ENCODE measurements at regions not wholly inside any gene's neighbourhood (a gene's known extent, or its start where the extent isn't known, plus 50 kb on each side); places are given as distances from the start of the nearest gene placed in this dataset.

DNA sequence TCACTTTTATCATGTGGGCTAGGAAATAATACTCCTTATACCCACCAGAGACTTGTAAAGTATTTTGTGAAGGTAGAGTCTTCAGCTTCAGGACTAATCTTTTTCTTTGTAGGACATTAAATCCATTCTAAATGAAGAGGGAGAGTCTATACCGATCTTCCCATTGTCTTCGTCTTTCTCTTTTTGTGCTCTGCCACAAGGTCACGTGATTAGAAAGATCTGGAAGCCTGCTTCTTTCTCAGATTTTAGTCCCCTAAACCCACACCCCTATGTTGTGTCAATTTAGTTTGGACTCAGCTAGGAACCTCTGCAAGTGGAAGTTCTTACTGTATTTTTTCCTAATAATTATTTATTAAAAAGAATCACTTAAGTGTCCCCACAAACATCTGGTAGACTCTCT lies 507.3 kb downstream of the PYDC2 start:
- no peak for DNase-seq
- no peaks in the 10 kb centered on the region for H3K36me3 Mint-ChIP-seq (ENCODE audit: unreplicated experiment)
- H3K9me3 Mint-ChIP-seq (ENCODE audit: unreplicated experiment), result no peaks in the 10 kb centered on the region
- no peaks in the 10 kb centered on the region for H3K4me1 Mint-ChIP-seq (ENCODE audit: low read depth, unreplicated experiment)
- no peak overlapping the region for H3K27ac Mint-ChIP-seq (ENCODE audit: unreplicated experiment)
- TF ChIP-seq, protein P1, sequence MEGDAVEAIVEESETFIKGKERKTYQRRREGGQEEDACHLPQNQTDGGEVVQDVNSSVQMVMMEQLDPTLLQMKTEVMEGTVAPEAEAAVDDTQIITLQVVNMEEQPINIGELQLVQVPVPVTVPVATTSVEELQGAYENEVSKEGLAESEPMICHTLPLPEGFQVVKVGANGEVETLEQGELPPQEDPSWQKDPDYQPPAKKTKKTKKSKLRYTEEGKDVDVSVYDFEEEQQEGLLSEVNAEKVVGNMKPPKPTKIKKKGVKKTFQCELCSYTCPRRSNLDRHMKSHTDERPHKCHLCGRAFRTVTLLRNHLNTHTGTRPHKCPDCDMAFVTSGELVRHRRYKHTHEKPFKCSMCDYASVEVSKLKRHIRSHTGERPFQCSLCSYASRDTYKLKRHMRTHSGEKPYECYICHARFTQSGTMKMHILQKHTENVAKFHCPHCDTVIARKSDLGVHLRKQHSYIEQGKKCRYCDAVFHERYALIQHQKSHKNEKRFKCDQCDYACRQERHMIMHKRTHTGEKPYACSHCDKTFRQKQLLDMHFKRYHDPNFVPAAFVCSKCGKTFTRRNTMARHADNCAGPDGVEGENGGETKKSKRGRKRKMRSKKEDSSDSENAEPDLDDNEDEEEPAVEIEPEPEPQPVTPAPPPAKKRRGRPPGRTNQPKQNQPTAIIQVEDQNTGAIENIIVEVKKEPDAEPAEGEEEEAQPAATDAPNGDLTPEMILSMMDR (IDR thresholded peaks at IDR 0.05; ENCODE audit: partially characterized antibody, unreplicated experiment), result no peak
- H3K27me3 Mint-ChIP-seq (ENCODE audit: unreplicated experiment), result no peaks in the 10 kb centered on the region
- no peak overlapping the region for H3K4me3 Mint-ChIP-seq (ENCODE audit: unreplicated experiment)

DNA sequence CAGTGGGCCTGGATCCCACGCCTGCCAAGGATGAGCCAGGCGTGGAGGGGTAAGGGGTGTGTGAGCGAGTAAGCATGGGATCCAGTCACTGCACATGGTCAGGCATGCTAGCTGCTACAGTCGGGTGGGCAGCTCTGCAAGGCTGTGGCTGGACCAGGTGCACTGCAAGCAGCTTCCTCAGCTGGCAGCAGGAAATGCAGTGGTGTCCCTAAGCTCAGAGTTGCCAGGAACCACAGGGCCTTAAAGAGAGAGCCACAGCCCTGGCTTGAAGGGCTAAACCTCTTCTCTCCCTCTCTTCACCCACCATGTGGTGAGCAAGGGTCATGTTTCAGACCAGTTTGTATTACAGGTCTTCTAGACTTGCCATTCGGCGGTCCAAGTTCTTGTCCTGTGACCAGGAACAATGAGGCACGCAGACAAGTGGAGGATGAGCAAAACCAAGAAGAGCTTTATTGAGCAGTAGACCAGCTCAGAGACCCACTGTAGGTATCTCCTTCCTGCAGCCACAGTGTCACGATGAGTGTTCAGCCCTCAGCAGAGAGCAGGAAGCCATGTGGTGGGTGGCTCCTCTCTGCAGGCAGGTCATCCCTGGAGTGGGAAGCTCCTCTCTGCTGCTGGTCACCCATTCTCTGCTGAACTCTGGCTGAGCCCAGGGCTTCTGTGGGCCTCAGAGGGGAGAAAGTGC lies 511.9 kb downstream of the PYDC2 start:
- Mint-ChIP-seq H3K27ac (ENCODE audit: unreplicated experiment) (no peak overlapping the region), H3K36me3 (ENCODE audit: unreplicated experiment) (no peaks in the 10 kb centered on the region)
- TF ChIP-seq, protein P1 (IDR thresholded peaks at IDR 0.05; ENCODE audit: partially characterized antibody, unreplicated experiment), result no peak

DNA sequence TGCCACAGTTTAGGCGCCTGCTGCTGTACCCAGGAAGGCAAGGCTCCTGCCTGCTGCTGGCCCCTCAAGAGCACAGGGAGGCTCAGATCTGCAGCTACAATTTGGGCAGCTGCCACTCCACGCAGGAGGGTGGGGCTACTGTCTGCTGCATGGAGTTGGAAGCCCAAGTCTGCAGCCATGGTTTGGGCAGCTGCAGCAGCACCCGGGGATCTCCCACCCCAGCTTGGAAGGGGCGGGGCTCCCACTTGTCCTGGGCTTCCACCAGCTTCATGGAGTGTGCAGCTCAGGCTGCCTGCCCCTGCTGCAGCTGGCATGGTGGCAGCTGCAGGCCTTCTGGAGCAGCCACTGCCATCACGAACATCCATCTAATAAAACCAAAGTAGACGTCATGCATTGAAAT lies 512.9 kb downstream of the PYDC2 start:
- H3K9me3 Mint-ChIP-seq (ENCODE audit: unreplicated experiment), result no peaks in the 10 kb centered on the region
- TF ChIP-seq, protein P1 (IDR thresholded peaks at IDR 0.05; ENCODE audit: partially characterized antibody, unreplicated experiment), result no peak
- no peak overlapping the region for H3K27ac Mint-ChIP-seq (ENCODE audit: unreplicated experiment)
- no peak overlapping the region for H3K4me3 Mint-ChIP-seq (ENCODE audit: unreplicated experiment)
- H3K27me3 Mint-ChIP-seq (ENCODE audit: unreplicated experiment), result no peaks in the 10 kb centered on the region
- no peaks in the 10 kb centered on the region for H3K4me1 Mint-ChIP-seq (ENCODE audit: low read depth, unreplicated experiment)
- H3K36me3 Mint-ChIP-seq (ENCODE audit: unreplicated experiment), result no peaks in the 10 kb centered on the region
- no peak for DNase-seq

More for the DNA sequence above, 511.9 kb downstream of the PYDC2 start:
- H3K4me3 Mint-ChIP-seq (ENCODE audit: unreplicated experiment), result no peak overlapping the region
- H3K4me1 Mint-ChIP-seq (ENCODE audit: low read depth, unreplicated experiment), result no peaks in the 10 kb centered on the region
- no peaks in the 10 kb centered on the region for H3K27me3 Mint-ChIP-seq (ENCODE audit: unreplicated experiment)
- DNase-seq, result no peak
- no peaks in the 10 kb centered on the region for H3K9me3 Mint-ChIP-seq (ENCODE audit: unreplicated experiment)

DNA sequence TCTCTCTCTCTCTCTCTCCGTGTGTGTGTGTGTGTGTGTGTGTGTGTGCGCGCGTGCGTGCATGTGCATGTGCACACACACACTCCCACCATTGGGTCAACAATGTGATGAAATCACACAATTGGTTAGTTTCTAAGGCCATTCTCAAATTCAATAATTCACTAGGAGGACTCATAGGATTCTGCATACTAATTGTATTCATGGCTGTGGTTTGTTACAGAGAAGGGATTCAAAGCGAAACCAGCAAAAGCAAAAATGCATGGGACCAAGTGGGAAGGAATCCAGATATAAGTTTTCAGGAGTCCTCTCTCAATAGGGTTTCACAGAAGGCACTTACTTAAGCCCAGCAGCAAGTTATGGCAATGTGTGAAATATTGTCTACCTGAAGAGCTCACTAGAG lies 515.0 kb downstream of the PYDC2 start:
- TF ChIP-seq, protein P1 (IDR thresholded peaks at IDR 0.05; ENCODE audit: partially characterized antibody, unreplicated experiment), result no peak
- H3K4me1 Mint-ChIP-seq (ENCODE audit: low read depth, unreplicated experiment), result no peaks in the 10 kb centered on the region
- H3K27ac Mint-ChIP-seq (ENCODE audit: unreplicated experiment), result no peak overlapping the region
- no peak for DNase-seq
- no peaks in the 10 kb centered on the region for H3K27me3 Mint-ChIP-seq (ENCODE audit: unreplicated experiment)
- no peaks in the 10 kb centered on the region for H3K9me3 Mint-ChIP-seq (ENCODE audit: unreplicated experiment)
- H3K4me3 Mint-ChIP-seq (ENCODE audit: unreplicated experiment), result no peak overlapping the region
- peaks cover 4% of the 10 kb centered on the region for H3K36me3 Mint-ChIP-seq (ENCODE audit: unreplicated experiment)

DNA sequence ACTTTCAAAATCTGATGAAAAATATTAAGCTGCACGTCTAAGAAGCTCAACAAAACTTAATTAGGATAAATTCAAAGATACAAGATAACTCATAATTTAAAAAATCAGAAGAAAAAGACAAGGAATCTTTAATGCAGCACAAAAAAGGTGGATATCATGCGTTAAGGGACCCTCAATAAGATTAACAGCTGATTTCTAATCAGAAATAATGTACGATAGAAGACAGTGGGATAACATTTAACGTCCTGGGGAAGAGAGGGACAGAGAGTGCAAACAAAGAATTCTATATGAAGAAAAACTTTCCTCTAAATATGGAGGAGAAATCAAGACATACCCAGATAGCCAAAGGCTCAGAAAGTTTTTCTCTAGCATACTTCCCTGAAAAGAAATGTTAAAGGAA lies 519.5 kb downstream of the PYDC2 start:
- Mint-ChIP-seq H3K27ac (ENCODE audit: unreplicated experiment) (no peak overlapping the region), H3K27me3 (ENCODE audit: unreplicated experiment) (no peaks in the 10 kb centered on the region)

More for the DNA sequence above, 519.5 kb downstream of the PYDC2 start:
- DNase-seq, result no peak
- Mint-ChIP-seq H3K4me1 (ENCODE audit: low read depth, unreplicated experiment) (no peaks in the 10 kb centered on the region), H3K36me3 (ENCODE audit: unreplicated experiment) (peaks cover 4% of the 10 kb centered on the region), H3K9me3 (ENCODE audit: unreplicated experiment) (no peaks in the 10 kb centered on the region), H3K4me3 (ENCODE audit: unreplicated experiment) (no peak overlapping the region)
- TF ChIP-seq, protein P1 (IDR thresholded peaks at IDR 0.05; ENCODE audit: partially characterized antibody, unreplicated experiment), result no peak
